Lung (tissue), 11 donors: ENCODE measurements at regions not wholly inside any gene's neighbourhood (a gene's known extent, or its start where the extent isn't known, plus 50 kb on each side); places are given as distances from the start of the nearest gene placed in this dataset.

ENCODE experiments used
- ATAC-seq: fragments of 200-7000 bp; cut with Tn5 transposase; one replicate; pipeline ENCODE4 v1.9.1; 2020; ENCODE audit warnings: moderate number of reproducible peaks; ENCODE audit not compliant: insufficient read depth, low FRiP score
- DNase-seq, 3 donors: peaks; one replicate each; pipeline ENCODE4 v3.0.0-alpha.2; 2013 to 2017
- H3K27ac ChIP-seq, 2 donors: one replicate each; pipeline ENCODE4 v1.5.1; 2013; ENCODE audit warnings: mild to moderate bottlenecking in 2 of 2, moderate library complexity in 2 of 2, control low read depth in 1 of 2, inconsistent platforms in 1 of 2, low read depth in 1 of 2, low read length in 1 of 2
- H3K27me3 ChIP-seq, 3 donors: one replicate each; pipeline ENCODE4 v1.5.1; 2013; ENCODE audit warnings: low read length in 2 of 3; ENCODE audit not compliant: control insufficient read depth in 3 of 3, insufficient read depth in 3 of 3
- H3K36me3 ChIP-seq, 4 donors: one replicate each; pipeline ENCODE4 v1.5.1; 2013; ENCODE audit warnings: low read length in 4 of 4, mild to moderate bottlenecking in 1 of 4, moderate library complexity in 1 of 4; ENCODE audit not compliant: control insufficient read depth in 4 of 4, insufficient read depth in 4 of 4
- H3K4me1 ChIP-seq, 5 donors: one replicate each; pipeline ENCODE4 v1.5.1; 2013; ENCODE audit warnings: low read length in 5 of 5, mild to moderate bottlenecking in 2 of 5, moderate library complexity in 1 of 5; ENCODE audit not compliant: control insufficient read depth in 5 of 5, insufficient read depth in 5 of 5
- H3K4me3 ChIP-seq: one replicate; pipeline ENCODE4 v1.5.1; 2013; ENCODE audit warnings: mild to moderate bottlenecking, control low read depth, moderate library complexity
- H3K9ac ChIP-seq, 2 donors: one replicate each; pipeline ENCODE4 v1.5.1; 2013; ENCODE audit warnings: low read length in 2 of 2, control low read depth in 1 of 2; ENCODE audit not compliant: insufficient read depth in 1 of 2
- H3K9me3 ChIP-seq, 4 donors: one replicate each; pipeline ENCODE4 v1.5.1; 2013; ENCODE audit warnings: low read length in 3 of 4, mild to moderate bottlenecking in 1 of 4, moderate library complexity in 1 of 4; ENCODE audit not compliant: control insufficient read depth in 4 of 4, insufficient read depth in 3 of 4
- CTCF ChIP-seq: IDR thresholded peaks from 2 replicates; pipeline ENCODE4 v1.5.1; 2012; ENCODE audit warnings: mild to moderate bottlenecking; ENCODE audit errors: control extremely low read depth, extremely low read depth
- WGBS, 2 donors: extraction: QIAGEN DNeasy Blood & Tissue Kit; methylation state at CpG; one replicate each; pipeline ENCODE4 v1.1.7; 2013; 5-methylcytosine and 5-hydroxymethylcytosine counted together
- donor health status: control.
- donor health status: control.
- donor health status: Bipolar disorder and iron deficiency.
- donor health status: healthy.
- donor health status: DM: yes; HTN: yes; CAD: no.

- H3K27ac ChIP-seq, result no peak overlapping the region
- H3K9me3 ChIP-seq, result no peaks in the 10 kb centered on the region
- no peak for TF ChIP-seq CTCF
- H3K27me3 ChIP-seq, result no peaks in the 10 kb centered on the region
- ATAC-seq, result no peak
- H3K4me3 ChIP-seq, result no peak overlapping the region
- no peaks in the 10 kb centered on the region for H3K36me3 ChIP-seq
- WGBS, 2 donors, result 66 to 81% methylated on average over 2 of the region's 2 CpGs
- peaks cover 0 to 11% (median 2%) of the 10 kb centered on the region in 5 donors for H3K4me1 ChIP-seq
- peak in 2 of 3 donors; percentile 60 to 65 for DNase-seq
- no peak overlapping the region for H3K9ac ChIP-seq
Observed at GRCh38 chr15:35712956-35713355, 167.0 kb upstream of the DPH6 start.

GRCh38 chr15:35713733-35714132 is 167.8 kb upstream of the DPH6 start:
- Histone ChIP-seq H3K4me1 (peaks cover 0 to 11% (median 2%) of the 10 kb centered on the region in 5 donors), H3K4me3 (no peak overlapping the region), H3K9me3 (no peaks in the 10 kb centered on the region), H3K27me3 (no peaks in the 10 kb centered on the region), H3K27ac (no peak overlapping the region), H3K9ac (no peak overlapping the region), H3K36me3 (no peaks in the 10 kb centered on the region)
- DNase-seq (no peak), ATAC-seq (peak; percentile 47)
- 76 to 85% methylated on average over 2 of the region's 2 CpGs for WGBS, 2 donors
- TF ChIP-seq CTCF, result no peak

DNA sequence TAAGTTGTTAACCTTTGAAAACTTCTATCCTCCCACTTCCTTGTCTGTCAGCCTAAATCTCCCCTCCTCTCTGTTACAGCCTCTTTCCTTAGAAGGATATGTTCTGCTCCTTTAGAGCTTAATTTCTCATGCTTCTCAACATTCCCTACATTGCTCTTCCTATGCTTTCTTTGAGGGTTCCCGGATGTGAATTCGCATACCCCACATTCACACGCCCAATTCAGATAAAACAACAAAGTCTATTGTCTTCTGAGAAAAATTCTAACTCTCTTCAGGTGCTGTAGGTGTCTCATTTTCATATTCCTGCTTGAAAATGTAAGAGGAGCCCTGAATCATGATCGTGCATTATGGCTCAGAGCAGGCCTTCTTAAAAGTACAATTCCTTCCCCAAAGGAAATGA is 171.8 kb upstream of the DPH6 start:
- Histone ChIP-seq H3K27ac (no peak overlapping the region), H3K36me3 (no peaks in the 10 kb centered on the region), H3K9ac (no peak overlapping the region), H3K4me1 (peaks cover 0 to 11% (median 0%) of the 10 kb centered on the region in 5 donors), H3K9me3 (no peaks in the 10 kb centered on the region), H3K27me3 (no peaks in the 10 kb centered on the region), H3K4me3 (no peak overlapping the region)
- ATAC-seq, result no peak
- no peak for DNase-seq
- TF ChIP-seq CTCF, result no peak
- WGBS, 2 donors, result 80 to 85% methylated on average over 4 of the region's 4 CpGs

- no peaks in the 10 kb centered on the region for H3K36me3 ChIP-seq
- no peak overlapping the region for H3K4me3 ChIP-seq
- ATAC-seq, result no peak
- H3K27ac ChIP-seq, result no peak overlapping the region
- no peaks in the 10 kb centered on the region for H3K4me1 ChIP-seq
- no peaks in the 10 kb centered on the region for H3K27me3 ChIP-seq
- no peak for TF ChIP-seq CTCF
- DNase-seq, result no peak
- 44 to 80% methylated on average over 2 of the region's 2 CpGs for WGBS, 2 donors
- H3K9me3 ChIP-seq, result no peaks in the 10 kb centered on the region
- no peak overlapping the region for H3K9ac ChIP-seq
Observed at GRCh38 chr15:35720019-35720418, 174.1 kb upstream of the DPH6 start.
